GM18498 (cell line): ENCODE measurements at regions not wholly inside any gene's neighbourhood (a gene's known extent, or its start where the extent isn't known, plus 50 kb on each side); places are given as distances from the start of the nearest gene placed in this dataset.
"Not testable (repeated sequence)": the region's sequence is repeated elsewhere in the genome, so short reads cannot be mapped to it uniquely, and the experiment has no call there.

Experiments used
- ATAC-seq: cut with Tn5 transposase; IDR thresholded peaks from one replicate; pipeline ENCODE4 v1.9.1; 2021; ENCODE audit warnings: mild to moderate bottlenecking, moderate library complexity; ENCODE audit not compliant: unreplicated experiment

GRCh38 chr2:87258887-87259286, 237.2 kb upstream of the PLGLB1 start:
- not testable (repeated sequence) for ATAC-seq

DNA sequence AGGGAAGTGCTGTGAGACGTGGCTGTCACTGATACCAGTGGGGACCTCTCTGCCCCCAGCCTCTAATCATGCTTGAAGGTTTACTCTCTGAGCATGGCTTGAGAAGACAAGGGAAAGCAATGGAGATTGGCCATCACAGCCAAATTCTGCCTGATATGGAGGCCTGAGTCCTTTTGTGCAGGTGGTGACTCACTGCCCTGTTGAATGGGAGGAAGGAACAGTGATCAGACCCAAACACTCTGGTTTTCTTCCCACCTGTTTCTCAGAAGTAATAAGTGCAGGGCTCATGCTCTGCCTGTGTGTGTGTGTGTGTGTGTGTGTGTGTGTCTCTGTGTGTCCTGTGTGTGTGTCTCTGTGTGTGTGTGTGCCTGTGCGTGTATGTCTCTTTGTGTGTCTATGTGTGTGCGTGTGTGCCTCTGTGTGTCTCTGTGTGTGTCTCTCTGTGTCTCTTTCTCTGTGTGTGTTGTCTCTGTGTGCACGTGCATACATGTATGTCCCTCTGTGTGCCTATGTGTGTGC, 240.6 kb upstream of the PLGLB1 start:
- not testable (repeated sequence) for ATAC-seq

- not testable (repeated sequence) for ATAC-seq
Observed at GRCh38 chr2:87263868-87264518, 242.3 kb upstream of the PLGLB1 start.

DNA sequence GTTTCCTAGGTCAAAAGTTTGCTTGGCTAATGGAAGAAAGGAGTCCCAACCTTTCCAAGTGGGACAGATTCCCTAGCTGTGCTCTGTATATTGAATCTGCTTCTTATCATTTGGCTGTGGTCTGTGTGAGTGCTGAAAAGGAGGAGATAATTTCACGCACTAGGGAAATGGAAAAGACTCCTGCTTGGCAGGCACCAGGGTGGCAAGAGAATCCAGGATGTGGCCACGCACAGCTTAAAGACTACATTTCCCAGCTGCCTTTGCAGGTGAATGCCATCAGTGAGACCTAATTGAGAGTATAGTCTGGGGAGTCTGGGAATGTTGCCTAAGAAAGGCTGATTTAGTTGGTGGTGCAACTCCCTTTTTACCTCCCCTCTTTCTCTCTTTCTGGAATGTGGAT, 253.5 kb upstream of the PLGLB1 start:
- ATAC-seq = not testable (repeated sequence)

- not testable (repeated sequence) for ATAC-seq
Observed at GRCh38 chr2:87275974-87276629, 254.5 kb upstream of the PLGLB1 start.

- ATAC-seq = not testable (repeated sequence)
Observed at GRCh38 chr2:87276673-87277072, 255.0 kb upstream of the PLGLB1 start.

GRCh38 chr2:87277734-87278133, 256.1 kb upstream of the PLGLB1 start:
- ATAC-seq = not testable (repeated sequence)

GRCh38 chr2:87280596-87281355, 259.1 kb upstream of the PLGLB1 start:
- ATAC-seq = not testable (repeated sequence)

GRCh38 chr2:87283735-87284470, 262.3 kb upstream of the PLGLB1 start:
- ATAC-seq = not testable (repeated sequence)

GRCh38 chr2:87284471-87284772, 262.8 kb upstream of the PLGLB1 start:
- ATAC-seq = not testable (repeated sequence)

- ATAC-seq = not testable (repeated sequence)
Observed at GRCh38 chr2:87285139-87285538, 263.5 kb upstream of the PLGLB1 start.

- peak; percentile 86 for ATAC-seq
Observed at GRCh38 chr2:87290566-87291307, 269.1 kb upstream of the PLGLB1 start.

DNA sequence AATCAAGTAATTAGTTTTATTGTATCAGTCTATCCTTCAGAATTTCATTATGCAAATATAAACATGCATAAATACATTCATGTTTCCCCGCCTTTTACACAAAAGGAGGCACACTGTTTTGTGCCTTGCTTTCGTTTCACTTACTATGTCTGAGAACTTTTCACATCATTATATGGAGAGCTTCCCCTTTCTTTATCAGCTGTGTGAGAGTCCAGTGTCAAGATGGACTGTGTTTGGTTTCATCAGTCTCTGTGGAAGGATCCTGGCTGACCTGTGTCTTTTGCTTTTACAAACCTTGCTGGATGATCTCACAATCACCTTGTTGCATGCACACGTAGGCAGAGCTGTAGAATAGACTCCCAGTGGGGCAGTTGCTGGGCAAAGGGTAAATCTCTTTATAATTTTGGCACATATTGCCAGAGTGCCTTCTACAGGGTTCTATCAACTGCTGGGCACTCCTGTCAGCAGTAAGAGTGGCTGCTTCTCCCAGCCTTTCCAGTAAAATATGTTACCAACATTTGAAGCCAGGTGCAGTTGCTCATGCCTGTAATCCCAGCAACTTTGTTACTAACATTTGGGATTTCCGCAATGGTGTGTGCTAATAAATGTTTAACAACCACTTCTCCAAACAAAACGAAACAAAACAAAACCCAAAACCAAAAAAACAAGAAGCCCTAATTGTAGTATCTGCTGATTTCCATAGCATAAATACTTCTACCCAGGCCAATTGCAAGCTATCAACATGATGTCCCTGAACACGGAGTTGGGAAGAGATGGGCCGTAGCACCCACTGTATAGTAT, 270.0 kb upstream of the PLGLB1 start:
- ATAC-seq = peak; percentile 72

DNA sequence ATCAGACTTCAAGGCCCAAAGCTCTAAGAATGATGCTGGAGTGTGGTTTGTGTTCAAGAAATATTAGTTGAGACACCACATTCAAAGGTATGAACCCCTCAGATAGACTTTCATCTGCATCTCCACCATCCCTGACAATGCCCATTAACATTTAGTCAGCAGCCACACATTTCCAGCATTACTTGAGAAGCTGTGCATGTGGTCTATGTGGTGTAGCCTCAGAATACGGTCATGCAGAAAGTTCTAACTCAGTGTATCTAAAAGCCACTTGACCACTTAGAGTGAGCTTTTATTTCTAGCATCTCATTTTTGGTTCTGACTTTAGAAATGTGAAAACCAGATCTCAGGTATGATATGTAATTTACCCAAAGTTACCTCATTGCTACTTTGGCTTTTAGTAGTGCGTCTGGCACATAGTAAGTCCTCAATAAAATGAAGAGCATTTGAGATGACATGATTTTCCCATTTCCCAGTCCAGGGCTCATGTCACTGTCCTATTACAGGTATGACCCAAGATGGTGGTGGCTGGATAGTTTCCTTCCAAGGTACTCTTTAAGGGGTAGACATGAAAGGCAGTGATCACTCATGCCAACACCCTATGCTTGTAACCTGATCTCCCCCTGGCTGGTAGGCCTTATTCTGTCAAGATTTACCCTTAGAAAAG, 272.4 kb upstream of the PLGLB1 start:
- not testable (repeated sequence) for ATAC-seq

GRCh38 chr2:87295135-87295534, 273.5 kb upstream of the PLGLB1 start:
- ATAC-seq = not testable (repeated sequence)

DNA sequence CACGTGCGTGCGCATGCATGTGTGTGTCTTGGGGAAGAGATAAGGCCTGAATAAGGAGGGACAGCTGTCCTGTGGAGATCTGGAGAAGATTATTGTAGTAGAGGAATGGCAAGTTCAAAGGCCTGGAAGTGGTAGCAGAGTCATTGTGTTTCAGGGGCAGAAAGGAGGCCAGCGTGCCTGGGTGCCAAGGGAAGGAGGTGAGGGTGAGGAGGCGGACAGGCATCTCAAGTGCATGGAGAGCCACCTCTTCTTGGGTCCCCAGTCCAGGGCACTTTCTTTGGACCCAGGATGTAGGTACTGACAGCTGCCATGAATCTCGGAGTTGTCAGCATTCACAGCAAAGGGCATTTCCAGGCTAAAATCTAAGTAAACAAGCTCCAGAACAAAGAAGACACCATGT, 279.7 kb upstream of the PLGLB1 start:
- ATAC-seq = not testable (repeated sequence)

DNA sequence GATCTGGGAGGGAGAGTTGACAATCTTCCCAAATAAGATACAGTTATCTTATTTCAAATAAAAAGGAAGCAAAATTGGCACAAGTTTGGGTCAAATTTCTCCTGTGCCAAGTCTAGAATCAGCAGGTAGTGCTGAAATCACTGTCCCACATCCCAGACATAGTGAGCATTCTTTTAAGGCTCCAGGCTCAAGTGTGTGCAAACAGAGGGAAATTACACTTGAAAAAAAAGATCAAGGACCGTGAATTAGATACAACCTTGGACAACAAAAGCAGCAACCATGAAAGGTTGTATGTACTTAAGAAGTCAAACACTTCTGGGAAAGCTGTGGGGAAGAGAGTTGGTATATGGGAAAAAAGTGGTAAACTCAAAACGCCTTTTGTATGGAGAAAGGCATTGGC, 280.2 kb upstream of the PLGLB1 start:
- not testable (repeated sequence) for ATAC-seq

- ATAC-seq = not testable (repeated sequence)
Observed at GRCh38 chr2:87308621-87309020, 287.0 kb upstream of the PLGLB1 start.

- not testable (repeated sequence) for ATAC-seq
Observed at GRCh38 chr2:87309785-87310184, 288.1 kb upstream of the PLGLB1 start.
